MCF 10A (cell line): ENCODE measurements at regions not wholly inside any gene's neighbourhood (a gene's known extent, or its start where the extent isn't known, plus 50 kb on each side); places are given as distances from the start of the nearest gene placed in this dataset.

Experiments
- BruUV-seq: library from RNA; stranded (reverse); fragments of 400-500 nt; replicated peaks from 2 replicates; lab custom pipeline; 2021; lab: Mats Ljungman, UMichigan
- CTCF ChIA-PET: fragments of 300-600 bp; sonication (Branson Sonifier 250); formaldehyde crosslinking; extraction: SDS; loops from one replicate; lab custom pipeline; 2021; ENCODE audit warnings: antibody characterized with exemption, inconsistent platforms; lab: Yijun Ruan, JAX
- POLR2A ChIA-PET: fragments of 300-600, 350-650 bp; sonication (Branson Sonifier 250); formaldehyde crosslinking; extraction: SDS; loops from one replicate; lab custom pipeline; 2020; ENCODE audit warnings: antibody characterized with exemption, inconsistent platforms; lab: Yijun Ruan, JAX
- DNase-seq: peaks from one replicate; pipeline ENCODE4 v3.0.0-alpha.2; 2018; ENCODE audit not compliant: unreplicated experiment
- H3K27ac Mint-ChIP-seq: one replicate; pipeline ENCODE4 v1.8.0; 2022; ENCODE audit warnings: mild to moderate bottlenecking, low read depth, mixed read lengths; ENCODE audit not compliant: unreplicated experiment
- H3K27me3 Mint-ChIP-seq: one replicate; pipeline ENCODE4 v1.8.0; 2022; ENCODE audit warnings: mixed read lengths; ENCODE audit not compliant: insufficient read depth, unreplicated experiment
- H3K36me3 Mint-ChIP-seq: one replicate; pipeline ENCODE4 v1.8.0; 2022; ENCODE audit warnings: mild to moderate bottlenecking, moderate library complexity, mixed read lengths; ENCODE audit not compliant: insufficient read depth, unreplicated experiment
- H3K4me1 Mint-ChIP-seq: one replicate; pipeline ENCODE4 v1.8.0; 2022; ENCODE audit warnings: mixed read lengths; ENCODE audit not compliant: insufficient read depth, unreplicated experiment
- H3K4me3 Mint-ChIP-seq: one replicate; pipeline ENCODE4 v1.8.0; 2022; ENCODE audit warnings: mild to moderate bottlenecking, moderate library complexity, mixed read lengths; ENCODE audit not compliant: unreplicated experiment
- H3K9me3 Mint-ChIP-seq: one replicate; pipeline ENCODE4 v1.8.0; 2022; ENCODE audit warnings: mixed read lengths; ENCODE audit not compliant: unreplicated experiment
- CTCF ChIP-seq: fragments of 200-600 bp; IDR thresholded peaks from one replicate; pipeline ENCODE4 v1.8.0; 2022; ENCODE audit warnings: antibody characterized with exemption, mild to moderate bottlenecking; ENCODE audit not compliant: unreplicated experiment
- intact Hi-C: fragments of 100-400 bp; cut with micrococcal nuclease; formaldehyde crosslinking; loops from 2 replicates; pipeline ENCODE4 v1.14.1; 2022

GRCh38 chr1:166457700-166458099, 290.9 kb upstream of the FAM78B start:
- no TSS peak for BruUV-seq
- ChIA-PET POLR2A (interaction anchor here (0.7 kb wide), 1 partner anchor 332 kb away, joined by 3 read pairs; no protein-coding TSS in a partner anchor), CTCF (interaction anchor here (0.6 to 2.4 kb wide), 2 partner anchors 22 to 273 kb away, joined by 3 to 11 read pairs; no protein-coding TSS in a partner anchor)
- no peaks in the 10 kb centered on the region for H3K27me3 Mint-ChIP-seq
- H3K9me3 Mint-ChIP-seq: no peaks in the 10 kb centered on the region
- TF ChIP-seq CTCF: no peak
- H3K4me3 Mint-ChIP-seq: no peak overlapping the region
- intact Hi-C loops: no loop called here
- DNase-seq: no peak
- H3K36me3 Mint-ChIP-seq: no peaks in the 10 kb centered on the region
- no peaks in the 10 kb centered on the region for H3K4me1 Mint-ChIP-seq
- H3K27ac Mint-ChIP-seq: no peak overlapping the region

DNA sequence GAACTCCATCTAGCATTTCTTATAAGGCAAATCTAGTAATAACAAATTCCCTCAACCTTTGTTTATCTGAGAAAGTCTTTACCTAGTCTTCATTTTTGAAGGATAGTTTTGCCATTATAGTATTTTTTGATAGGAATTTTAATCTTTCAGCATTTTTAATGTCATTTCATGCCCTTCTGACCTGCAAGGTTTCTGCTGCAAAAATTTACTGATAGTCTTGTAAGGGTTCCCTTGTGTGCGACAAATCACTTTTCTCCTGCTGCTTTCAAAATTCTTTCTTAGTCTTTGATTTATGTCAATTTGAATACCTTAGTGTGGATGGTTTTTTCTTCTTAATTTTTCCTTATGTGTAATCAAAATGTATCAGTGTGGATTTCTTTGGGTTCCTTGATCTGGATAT, 297.5 kb upstream of the FAM78B start:
- H3K9me3 Mint-ChIP-seq: peaks cover 33% of the 10 kb centered on the region
- no peak for DNase-seq
- BruUV-seq: no TSS peak
- H3K36me3 Mint-ChIP-seq: no peaks in the 10 kb centered on the region
- ChIA-PET CTCF (interaction anchor here (1.1 kb wide), 1 partner anchor 536 kb away, joined by 4 read pairs; no protein-coding TSS in a partner anchor), POLR2A (no interaction called here)
- intact Hi-C loops: no loop called here
- H3K4me3 Mint-ChIP-seq: no peak overlapping the region
- TF ChIP-seq CTCF: no peak
- no peak overlapping the region for H3K27ac Mint-ChIP-seq
- no peaks in the 10 kb centered on the region for H3K27me3 Mint-ChIP-seq
- no peaks in the 10 kb centered on the region for H3K4me1 Mint-ChIP-seq

DNA sequence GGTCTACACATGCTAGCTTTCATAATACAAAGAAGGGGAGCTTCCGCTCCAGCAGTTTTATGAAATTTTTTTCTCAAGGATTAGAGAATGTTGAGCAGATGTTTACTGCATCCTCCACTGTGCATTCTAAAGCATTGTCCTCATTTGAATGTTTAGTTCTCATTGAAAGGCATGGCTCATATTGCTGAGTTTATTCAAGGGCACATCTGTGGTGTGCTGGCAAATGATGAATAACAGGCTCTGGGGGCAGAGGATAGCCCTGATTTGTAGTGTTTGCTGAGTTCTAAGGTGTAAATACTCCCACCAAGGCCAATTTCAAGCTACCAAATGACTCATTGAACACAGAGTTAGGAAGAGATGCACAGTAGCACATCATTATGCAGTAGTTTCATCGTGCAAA, 303.2 kb upstream of the FAM78B start:
- H3K36me3 Mint-ChIP-seq: no peaks in the 10 kb centered on the region
- ChIA-PET CTCF (interaction anchor here (5.2 kb wide), 1 partner anchor 10 kb away, joined by 35 read pairs; no protein-coding TSS in a partner anchor), POLR2A (interaction anchor here (0.7 kb wide), 1 partner anchor 866 kb away, joined by 3 read pairs; no protein-coding TSS in a partner anchor)
- H3K27ac Mint-ChIP-seq: no peak overlapping the region
- no peak for DNase-seq
- peaks cover 26% of the 10 kb centered on the region for H3K9me3 Mint-ChIP-seq
- intact Hi-C loops: no loop called here
- H3K27me3 Mint-ChIP-seq: no peaks in the 10 kb centered on the region
- H3K4me3 Mint-ChIP-seq: no peak overlapping the region
- H3K4me1 Mint-ChIP-seq: no peaks in the 10 kb centered on the region
- TF ChIP-seq CTCF: no peak
- BruUV-seq: no TSS peak

GRCh38 chr1:166470441-166470840, 303.6 kb upstream of the FAM78B start:
- no peak for TF ChIP-seq CTCF
- no peak for DNase-seq
- no peaks in the 10 kb centered on the region for H3K4me1 Mint-ChIP-seq
- intact Hi-C loops: no loop called here
- POLR2A ChIA-PET: no interaction called here
- H3K4me3 Mint-ChIP-seq: no peak overlapping the region
- BruUV-seq: no TSS peak
- H3K27me3 Mint-ChIP-seq: no peaks in the 10 kb centered on the region
- H3K27ac Mint-ChIP-seq: no peak overlapping the region
- CTCF ChIA-PET: interaction anchor here (5.2 kb wide), 1 partner anchor 9 kb away, joined by 35 read pairs; no protein-coding TSS in a partner anchor
- H3K9me3 Mint-ChIP-seq: peaks cover 21% of the 10 kb centered on the region
- H3K36me3 Mint-ChIP-seq: no peaks in the 10 kb centered on the region
